Lung (tissue), 11 donors: ENCODE measurements at regions not wholly inside any gene's neighbourhood (a gene's known extent, or its start where the extent isn't known, plus 50 kb on each side); places are given as distances from the start of the nearest gene placed in this dataset.
A peak's percentile ranks its signal among the peaks of the same experiment; 100 is the strongest.

Source experiments
- ATAC-seq: fragments of 200-7000 bp; cut with Tn5 transposase; one replicate; pipeline ENCODE4 v1.9.1; 2020; ENCODE audit warnings: moderate number of reproducible peaks; ENCODE audit not compliant: insufficient read depth, low FRiP score
- DNase-seq, 3 donors: peaks; one replicate each; pipeline ENCODE4 v3.0.0-alpha.2; 2013 to 2017
- H3K27ac ChIP-seq, 2 donors: one replicate each; pipeline ENCODE4 v1.5.1; 2013; ENCODE audit warnings: mild to moderate bottlenecking in 2 of 2, moderate library complexity in 2 of 2, control low read depth in 1 of 2, inconsistent platforms in 1 of 2, low read depth in 1 of 2, low read length in 1 of 2
- H3K27me3 ChIP-seq, 3 donors: one replicate each; pipeline ENCODE4 v1.5.1; 2013; ENCODE audit warnings: low read length in 2 of 3; ENCODE audit not compliant: control insufficient read depth in 3 of 3, insufficient read depth in 3 of 3
- H3K36me3 ChIP-seq, 4 donors: one replicate each; pipeline ENCODE4 v1.5.1; 2013; ENCODE audit warnings: low read length in 4 of 4, mild to moderate bottlenecking in 1 of 4, moderate library complexity in 1 of 4; ENCODE audit not compliant: control insufficient read depth in 4 of 4, insufficient read depth in 4 of 4
- H3K4me1 ChIP-seq, 5 donors: one replicate each; pipeline ENCODE4 v1.5.1; 2013; ENCODE audit warnings: low read length in 5 of 5, mild to moderate bottlenecking in 2 of 5, moderate library complexity in 1 of 5; ENCODE audit not compliant: control insufficient read depth in 5 of 5, insufficient read depth in 5 of 5
- H3K4me3 ChIP-seq: one replicate; pipeline ENCODE4 v1.5.1; 2013; ENCODE audit warnings: mild to moderate bottlenecking, control low read depth, moderate library complexity
- H3K9ac ChIP-seq, 2 donors: one replicate each; pipeline ENCODE4 v1.5.1; 2013; ENCODE audit warnings: low read length in 2 of 2, control low read depth in 1 of 2; ENCODE audit not compliant: insufficient read depth in 1 of 2
- H3K9me3 ChIP-seq, 4 donors: one replicate each; pipeline ENCODE4 v1.5.1; 2013; ENCODE audit warnings: low read length in 3 of 4, mild to moderate bottlenecking in 1 of 4, moderate library complexity in 1 of 4; ENCODE audit not compliant: control insufficient read depth in 4 of 4, insufficient read depth in 3 of 4
- CTCF ChIP-seq: IDR thresholded peaks from 2 replicates; pipeline ENCODE4 v1.5.1; 2012; ENCODE audit warnings: mild to moderate bottlenecking; ENCODE audit errors: control extremely low read depth, extremely low read depth
- WGBS, 2 donors: extraction: QIAGEN DNeasy Blood & Tissue Kit; methylation state at CpG; one replicate each; pipeline ENCODE4 v1.1.7; 2013; 5-methylcytosine and 5-hydroxymethylcytosine counted together
- donor health status: control.
- donor health status: control.
- donor health status: Bipolar disorder and iron deficiency.
- donor health status: healthy.
- donor health status: DM: yes; HTN: yes; CAD: no.

- Histone ChIP-seq H3K36me3 (no peaks in the 10 kb centered on the region), H3K27ac (no peak overlapping the region), H3K9me3 (no peaks in the 10 kb centered on the region), H3K4me3 (no peak overlapping the region), H3K9ac (no peak overlapping the region), H3K27me3 (no peaks in the 10 kb centered on the region), H3K4me1 (no peaks in the 10 kb centered on the region)
- DNase-seq = peak in 1 of 3 donors; percentile 3
- no peak for TF ChIP-seq CTCF
- ATAC-seq = no peak
- 48 to 54% methylated on average over 8 of the region's 8 CpGs for WGBS, 2 donors
Observed at GRCh38 chr7:142602756-142603155, 146.5 kb upstream of the PRSS1 start.

DNA sequence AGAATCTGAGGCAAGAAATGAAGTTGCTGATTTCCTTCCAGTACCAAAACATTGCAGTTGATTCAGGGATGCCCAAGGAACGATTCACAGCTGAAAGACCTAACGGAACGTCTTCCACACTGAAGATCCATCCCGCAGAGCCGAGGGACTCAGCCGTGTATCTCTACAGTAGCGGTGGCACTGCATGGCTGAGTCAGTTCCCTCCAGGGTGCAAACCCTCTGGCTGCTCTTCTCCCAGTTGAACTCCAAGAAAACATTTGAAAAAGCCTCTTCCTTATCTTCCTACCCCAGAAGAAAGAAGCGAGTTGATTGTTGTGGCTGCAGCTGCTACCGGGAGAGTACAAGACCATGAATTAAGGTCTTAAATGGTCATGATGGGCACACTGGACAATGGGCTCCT is 147.1 kb upstream of the PRSS1 start:
- Histone ChIP-seq H3K27ac (no peak overlapping the region), H3K27me3 (no peaks in the 10 kb centered on the region), H3K9me3 (no peaks in the 10 kb centered on the region), H3K36me3 (no peaks in the 10 kb centered on the region), H3K4me3 (no peak overlapping the region), H3K9ac (no peak overlapping the region), H3K4me1 (no peaks in the 10 kb centered on the region)
- WGBS, 2 donors = 81 to 92% methylated on average over 9 of the region's 9 CpGs
- ATAC-seq (no peak), DNase-seq (no peak)
- no peak for TF ChIP-seq CTCF

DNA sequence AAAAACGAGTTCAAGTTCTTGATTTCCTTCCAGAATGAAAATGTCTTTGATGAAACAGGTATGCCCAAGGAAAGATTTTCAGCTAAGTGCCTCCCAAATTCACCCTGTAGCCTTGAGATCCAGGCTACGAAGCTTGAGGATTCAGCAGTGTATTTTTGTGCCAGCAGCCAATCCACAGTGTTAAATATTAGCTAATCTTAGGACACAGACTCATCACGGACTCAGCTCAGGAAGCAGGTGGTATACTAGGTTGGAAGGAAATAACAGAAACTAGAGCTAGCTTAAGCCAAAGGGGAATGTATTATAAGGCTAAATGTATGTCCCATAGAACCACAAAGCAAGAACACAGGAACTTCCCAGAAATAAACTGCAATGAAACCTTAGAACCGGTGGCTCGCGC is 151.0 kb upstream of the PRSS1 start:
- H3K4me3 ChIP-seq = no peak overlapping the region
- TF ChIP-seq CTCF = no peak
- H3K27me3 ChIP-seq = no peaks in the 10 kb centered on the region
- no peaks in the 10 kb centered on the region for H3K36me3 ChIP-seq
- WGBS, 2 donors = 32 to 51% methylated on average over 6 of the region's 6 CpGs
- ATAC-seq = no peak
- no peak for DNase-seq
- no peak overlapping the region for H3K9ac ChIP-seq
- no peaks in the 10 kb centered on the region for H3K4me1 ChIP-seq
- H3K27ac ChIP-seq = no peak overlapping the region
- no peaks in the 10 kb centered on the region for H3K9me3 ChIP-seq

DNA sequence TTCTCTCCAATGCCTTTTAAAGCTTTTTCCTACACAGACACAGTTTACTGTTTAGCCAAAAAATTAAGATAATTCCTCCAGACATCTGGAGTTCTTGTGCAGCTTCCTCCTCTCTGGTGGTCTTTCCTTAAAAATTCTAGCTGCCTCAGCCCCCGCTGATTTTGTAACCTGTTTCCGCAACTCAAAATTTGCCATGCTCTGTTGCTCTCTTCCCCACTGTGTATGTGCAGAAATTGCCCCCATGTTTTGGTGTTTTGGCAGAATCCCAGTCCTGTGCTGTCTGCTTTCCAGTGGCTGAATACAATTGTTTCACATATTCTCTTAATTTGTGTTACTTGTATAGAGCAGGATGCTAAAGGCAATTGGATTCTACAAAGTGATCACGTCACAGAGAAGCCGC is 151.7 kb upstream of the PRSS1 start:
- no peak for TF ChIP-seq CTCF
- H3K9ac ChIP-seq = no peak overlapping the region
- ATAC-seq = no peak
- no peak for DNase-seq
- no peak overlapping the region for H3K27ac ChIP-seq
- no peaks in the 10 kb centered on the region for H3K27me3 ChIP-seq
- WGBS, 2 donors = 56 to 76% methylated on average over 4 of the region's 4 CpGs
- H3K4me3 ChIP-seq = no peak overlapping the region
- H3K4me1 ChIP-seq = no peaks in the 10 kb centered on the region
- no peaks in the 10 kb centered on the region for H3K9me3 ChIP-seq
- no peaks in the 10 kb centered on the region for H3K36me3 ChIP-seq
